Neutrophil (primary cell): ENCODE measurements at regions not wholly inside any gene's neighbourhood (a gene's known extent, or its start where the extent isn't known, plus 50 kb on each side); places are given as distances from the start of the nearest gene placed in this dataset.
"Not testable (repeated sequence)": the region's sequence is repeated elsewhere in the genome, so short reads cannot be mapped to it uniquely, and the experiment has no call there.

Experiments used
- H3K27ac ChIP-seq: fragments of 200-600 bp; sonication (generic); 2 replicates; pipeline ENCODE4 v1.5.1; 2016; ENCODE audit warnings: mild to moderate bottlenecking, moderate library complexity
- H3K27me3 ChIP-seq: fragments of 200-600 bp; sonication (generic); 2 replicates; pipeline ENCODE4 v1.6.0; 2016; ENCODE audit warnings: mild to moderate bottlenecking
- H3K36me3 ChIP-seq: fragments of 200-600 bp; sonication (generic); 2 replicates; pipeline ENCODE4 v1.5.1; 2017
- H3K4me1 ChIP-seq, 2 experiments: fragments of 200-600 bp in 1 of 2; sonication (generic) in 1 of 2; 1 replicate in 1 of 2; 2 replicates in 1 of 2; pipeline versions ENCODE4 v1.5.1 to v1.6.1; 2013 to 2016; ENCODE audit warnings: low read depth in 1 of 2, low read length in 1 of 2, mild to moderate bottlenecking in 1 of 2, moderate library complexity in 1 of 2; ENCODE audit not compliant: control insufficient read depth in 1 of 2, insufficient read depth in 1 of 2
- H3K4me3 ChIP-seq, 2 experiments: fragments of 200-600 bp in 1 of 2; sonication (generic) in 1 of 2; 1 replicate in 1 of 2; 2 replicates in 1 of 2; pipeline ENCODE4 v1.5.1; 2013 to 2016; ENCODE audit warnings: low read depth in 1 of 2, low read length in 1 of 2, mild to moderate bottlenecking in 1 of 2, moderate library complexity in 1 of 2
- H3K9me3 ChIP-seq: fragments of 200-600 bp; sonication (generic); 2 replicates; pipeline ENCODE4 v1.5.1; 2016

- not testable (repeated sequence) for H3K27me3 ChIP-seq, H3K36me3 ChIP-seq, H3K27ac ChIP-seq, H3K9me3 ChIP-seq, H3K4me3 ChIP-seq
- peaks cover 9 to 13% of the 10 kb centered on the region in 2 experiments for H3K4me1 ChIP-seq
Observed at GRCh38 chr2:89982246-89982645, 1290.8 kb downstream of the RPIA start.

- H3K9me3 ChIP-seq, H3K4me3 ChIP-seq, H3K27ac ChIP-seq, H3K27me3 ChIP-seq, H3K36me3 ChIP-seq: not testable (repeated sequence)
- peaks cover 9 to 13% of the 10 kb centered on the region in 2 experiments for H3K4me1 ChIP-seq
Observed at GRCh38 chr2:89985650-89986049, 1294.2 kb downstream of the RPIA start.

- not testable (repeated sequence) for H3K27me3 ChIP-seq, H3K36me3 ChIP-seq, H3K27ac ChIP-seq, H3K4me3 ChIP-seq, H3K9me3 ChIP-seq
- H3K4me1 ChIP-seq = peaks cover 9 to 13% of the 10 kb centered on the region in 2 experiments
Observed at GRCh38 chr2:89986532-89986931, 1295.1 kb downstream of the RPIA start.

GRCh38 chr2:89996779-89997178, 1305.3 kb downstream of the RPIA start:
- H3K9me3 ChIP-seq, H3K4me3 ChIP-seq, H3K27ac ChIP-seq, H3K27me3 ChIP-seq, H3K36me3 ChIP-seq: not testable (repeated sequence)
- H3K4me1 ChIP-seq = peaks cover 11 to 26% of the 10 kb centered on the region in 2 experiments

DNA sequence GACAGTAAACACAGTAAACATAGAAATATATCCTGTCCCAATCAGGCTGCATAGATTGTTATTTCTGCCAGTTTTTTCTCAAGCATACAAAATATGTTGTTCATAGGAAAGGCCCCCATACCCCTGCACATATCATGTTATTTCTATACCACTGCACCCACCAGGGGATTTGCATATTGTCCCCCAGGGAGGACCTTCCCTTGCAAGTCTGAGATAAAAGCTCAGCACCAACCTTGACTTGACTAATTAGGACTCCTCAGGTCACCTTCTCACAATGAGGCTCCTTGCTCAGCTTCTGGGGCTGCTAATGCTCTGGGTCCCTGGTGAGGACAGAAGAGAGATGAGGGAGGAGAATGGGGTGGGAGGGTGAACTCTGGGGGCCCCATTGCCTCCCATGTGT, 1313.1 kb downstream of the RPIA start:
- H3K27ac ChIP-seq, H3K27me3 ChIP-seq, H3K4me3 ChIP-seq, H3K4me1 ChIP-seq, H3K9me3 ChIP-seq, H3K36me3 ChIP-seq: not testable (repeated sequence)

GRCh38 chr2:90010442-90011100, 1319.1 kb downstream of the RPIA start:
- H3K27me3 ChIP-seq, H3K36me3 ChIP-seq, H3K9me3 ChIP-seq, H3K27ac ChIP-seq, H3K4me3 ChIP-seq, H3K4me1 ChIP-seq: not testable (repeated sequence)

- not testable (repeated sequence) for H3K27ac ChIP-seq, H3K9me3 ChIP-seq, H3K4me3 ChIP-seq, H3K4me1 ChIP-seq, H3K27me3 ChIP-seq, H3K36me3 ChIP-seq
Observed at GRCh38 chr2:90011101-90011443, 1319.6 kb downstream of the RPIA start.

DNA sequence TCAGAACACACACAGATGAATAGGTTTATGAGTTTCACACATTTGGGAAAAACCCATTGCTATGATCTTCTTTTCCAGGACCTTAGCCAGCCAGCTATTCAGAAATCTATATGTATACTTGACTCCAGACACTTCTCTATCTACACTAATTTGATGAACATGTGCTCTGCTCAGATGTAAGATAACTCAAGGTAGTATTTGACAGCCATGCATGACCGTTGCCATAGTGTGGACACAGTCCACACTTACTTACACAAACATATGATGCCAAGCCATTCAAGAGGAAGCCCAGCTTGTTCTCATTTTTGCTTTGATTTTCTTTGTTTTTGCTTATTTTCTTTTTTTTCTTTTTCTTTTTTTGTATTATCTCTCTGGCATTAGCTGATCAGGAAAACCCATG, 1328.4 kb downstream of the RPIA start:
- H3K4me1 ChIP-seq, H3K27me3 ChIP-seq, H3K36me3 ChIP-seq, H3K27ac ChIP-seq, H3K4me3 ChIP-seq, H3K9me3 ChIP-seq: not testable (repeated sequence)

GRCh38 chr2:90021234-90021633, 1329.8 kb downstream of the RPIA start:
- not testable (repeated sequence) for H3K9me3 ChIP-seq, H3K27me3 ChIP-seq, H3K4me3 ChIP-seq, H3K36me3 ChIP-seq, H3K4me1 ChIP-seq, H3K27ac ChIP-seq

- not testable (repeated sequence) for H3K4me3 ChIP-seq, H3K36me3 ChIP-seq, H3K27me3 ChIP-seq, H3K9me3 ChIP-seq, H3K27ac ChIP-seq
- peaks cover 4 to 11% of the 10 kb centered on the region in 2 experiments for H3K4me1 ChIP-seq
Observed at GRCh38 chr2:90027231-90027643, 1335.8 kb downstream of the RPIA start.

DNA sequence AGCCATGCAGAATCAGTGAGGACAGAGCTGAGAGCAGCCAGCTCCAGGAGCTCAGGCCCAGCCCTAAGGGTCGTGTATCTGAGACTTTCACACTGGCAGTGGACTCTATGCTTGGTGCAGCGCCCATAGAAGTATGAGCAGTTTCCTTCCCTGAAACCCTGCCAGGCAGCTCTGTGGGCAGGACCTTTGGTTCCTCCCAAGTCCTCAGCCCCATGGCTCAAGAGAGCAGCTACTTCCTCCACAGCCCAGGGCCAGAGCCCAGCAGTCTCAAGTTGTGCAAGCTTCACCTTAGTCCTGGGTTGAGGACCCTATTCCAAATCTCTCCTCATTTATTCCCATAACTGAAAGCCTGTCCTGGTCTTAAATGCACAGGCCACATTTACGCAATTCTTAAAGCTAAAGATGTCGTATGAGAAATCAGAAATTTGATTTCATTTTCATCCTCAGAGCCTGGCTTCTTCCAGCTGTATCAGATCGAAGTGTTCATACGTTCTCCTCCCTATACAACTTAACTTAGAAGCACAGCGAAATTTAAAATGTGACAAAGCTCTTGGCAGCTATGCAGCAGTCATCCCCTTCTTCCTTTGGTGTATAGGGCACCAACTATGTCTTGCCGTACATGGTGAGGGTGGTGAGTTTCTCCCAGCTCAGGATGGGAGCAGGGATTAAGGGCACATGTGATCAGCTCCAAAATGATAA, 1337.1 kb downstream of the RPIA start:
- H3K4me3 ChIP-seq, H3K27ac ChIP-seq, H3K36me3 ChIP-seq, H3K27me3 ChIP-seq, H3K9me3 ChIP-seq: not testable (repeated sequence)
- H3K4me1 ChIP-seq = peaks cover 4 to 14% of the 10 kb centered on the region in 2 experiments

GRCh38 chr2:90029080-90029428, 1337.6 kb downstream of the RPIA start:
- H3K4me3 ChIP-seq, H3K36me3 ChIP-seq, H3K27ac ChIP-seq, H3K9me3 ChIP-seq, H3K27me3 ChIP-seq: not testable (repeated sequence)
- H3K4me1 ChIP-seq = peaks cover 4 to 14% of the 10 kb centered on the region in 2 experiments

GRCh38 chr2:90032269-90032668, 1340.8 kb downstream of the RPIA start:
- H3K4me1 ChIP-seq = peaks cover 4 to 14% of the 10 kb centered on the region in 2 experiments
- H3K27ac ChIP-seq, H3K27me3 ChIP-seq, H3K36me3 ChIP-seq, H3K9me3 ChIP-seq, H3K4me3 ChIP-seq: not testable (repeated sequence)

- not testable (repeated sequence) for H3K9me3 ChIP-seq, H3K4me1 ChIP-seq, H3K4me3 ChIP-seq, H3K27ac ChIP-seq, H3K27me3 ChIP-seq, H3K36me3 ChIP-seq
Observed at GRCh38 chr2:90036335-90036734, 1344.9 kb downstream of the RPIA start.
